HUES6 (cell line): ENCODE measurements at regions not wholly inside any gene's neighbourhood (a gene's known extent, or its start where the extent isn't known, plus 50 kb on each side); places are given as distances from the start of the nearest gene placed in this dataset.

Experiments
- H3K27ac ChIP-seq: 2 replicates; pipeline ENCODE4 v1.7.0; 2013; ENCODE audit warnings: low read depth, mild to moderate bottlenecking, low read length, inconsistent platforms
- H3K27me3 ChIP-seq: 2 replicates; pipeline ENCODE4 v1.6.1; 2013; ENCODE audit warnings: low read length; ENCODE audit not compliant: control insufficient read depth, insufficient read depth
- H3K36me3 ChIP-seq: 2 replicates; pipeline ENCODE4 v1.6.1; 2013; ENCODE audit warnings: low read length; ENCODE audit not compliant: control insufficient read depth, insufficient read depth
- H3K4me1 ChIP-seq: 2 replicates; pipeline ENCODE4 v1.6.1; 2013; ENCODE audit warnings: low read length; ENCODE audit not compliant: control insufficient read depth, insufficient read depth
- H3K4me3 ChIP-seq: 2 replicates; pipeline ENCODE4 v1.5.1; 2013; ENCODE audit warnings: low read depth, low read length
- H3K9ac ChIP-seq: one replicate; pipeline ENCODE4 v1.6.1; 2013; ENCODE audit warnings: mild to moderate bottlenecking, low read length
- H3K9me3 ChIP-seq: 2 replicates; pipeline ENCODE4 v1.6.1; 2013; ENCODE audit warnings: low read depth, low read length; ENCODE audit not compliant: control insufficient read depth, insufficient read depth

DNA sequence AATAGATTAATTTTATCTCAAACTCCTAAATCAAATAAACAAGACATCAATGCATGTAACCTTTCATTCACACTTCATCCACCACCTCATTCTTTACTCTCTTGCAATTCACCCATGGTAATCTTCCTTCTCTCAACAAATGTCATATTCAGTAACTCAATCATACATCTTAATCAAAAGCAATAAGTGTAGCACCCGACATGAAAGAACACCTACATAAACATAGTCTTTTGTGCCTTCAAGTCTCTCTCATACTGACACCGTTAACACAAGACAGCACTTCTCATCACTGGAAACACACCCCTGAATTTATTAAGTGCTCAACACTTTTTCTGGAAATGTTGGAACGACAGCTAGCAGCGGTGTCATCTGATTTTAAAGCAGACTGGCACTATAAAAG lies 225.9 kb downstream of the TTLL7 start:
- H3K27me3 ChIP-seq: no peaks in the 10 kb centered on the region
- no peaks in the 10 kb centered on the region for H3K9me3 ChIP-seq
- no peak overlapping the region for H3K27ac ChIP-seq
- H3K4me3 ChIP-seq: no peak overlapping the region
- no peak overlapping the region for H3K9ac ChIP-seq
- no peaks in the 10 kb centered on the region; the same call in 1 of the 2 replicates for H3K4me1 ChIP-seq
- H3K36me3 ChIP-seq: no peaks in the 10 kb centered on the region

DNA sequence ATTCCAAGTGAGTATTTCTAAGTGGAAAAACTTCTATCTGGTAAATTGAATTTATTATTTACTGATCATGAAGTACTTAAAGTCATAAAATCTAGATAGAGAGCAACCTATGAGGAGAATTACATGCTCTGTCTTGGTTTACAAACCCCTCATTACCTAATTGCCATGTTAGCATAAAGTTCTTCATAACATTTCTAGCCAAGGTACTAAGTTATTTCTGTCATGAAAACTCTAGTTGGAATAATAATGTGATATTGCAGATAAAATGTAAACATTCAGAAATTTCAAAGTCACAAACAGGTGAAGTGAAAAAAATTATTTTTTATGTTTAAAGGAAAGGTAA lies 228.6 kb downstream of the TTLL7 start:
- Histone ChIP-seq H3K9me3 (no peaks in the 10 kb centered on the region), H3K9ac (no peak overlapping the region), H3K27me3 (no peaks in the 10 kb centered on the region), H3K4me1 (no peaks in the 10 kb centered on the region; the same call in 1 of the 2 replicates), H3K27ac (no peak overlapping the region), H3K4me3 (no peak overlapping the region), H3K36me3 (no peaks in the 10 kb centered on the region)

DNA sequence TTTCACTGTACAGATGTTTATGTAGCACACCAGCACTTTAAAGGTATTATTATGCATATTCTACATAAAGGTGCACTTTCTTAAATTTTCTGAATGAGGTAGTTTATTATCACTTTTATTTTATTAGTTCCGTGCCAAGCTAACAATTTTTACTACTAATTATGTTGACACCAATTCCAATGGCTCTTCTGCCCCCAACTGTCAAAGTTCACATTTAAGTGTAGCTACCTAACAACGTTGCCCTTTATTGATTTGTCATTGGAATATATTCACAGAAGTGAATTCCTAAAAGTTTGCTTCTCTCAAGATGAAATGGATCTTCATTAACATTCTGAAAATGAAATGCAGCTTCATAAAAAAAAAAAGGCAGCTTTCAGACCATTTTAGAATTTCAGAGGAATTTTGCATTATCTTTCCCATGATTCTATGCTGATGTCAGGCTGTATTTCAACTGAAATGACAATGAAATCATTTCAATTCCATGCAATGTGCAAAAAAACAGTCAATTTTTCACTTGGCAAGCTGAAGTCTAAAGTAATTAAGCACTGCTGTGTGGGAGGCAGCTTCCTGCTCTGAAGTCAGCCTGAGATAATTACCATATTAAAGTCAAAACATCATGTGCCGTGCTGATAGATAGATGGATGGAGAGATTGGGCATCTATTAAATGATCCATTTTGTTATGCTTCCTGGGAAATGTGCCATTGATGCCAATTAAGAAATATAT lies 229.2 kb downstream of the TTLL7 start:
- H3K9ac ChIP-seq: no peak overlapping the region
- H3K4me1 ChIP-seq: peaks cover under 1% of the 10 kb centered on the region
- H3K9me3 ChIP-seq: no peaks in the 10 kb centered on the region
- no peaks in the 10 kb centered on the region for H3K27me3 ChIP-seq
- H3K27ac ChIP-seq: no peak overlapping the region
- no peak overlapping the region for H3K4me3 ChIP-seq
- no peaks in the 10 kb centered on the region for H3K36me3 ChIP-seq

DNA sequence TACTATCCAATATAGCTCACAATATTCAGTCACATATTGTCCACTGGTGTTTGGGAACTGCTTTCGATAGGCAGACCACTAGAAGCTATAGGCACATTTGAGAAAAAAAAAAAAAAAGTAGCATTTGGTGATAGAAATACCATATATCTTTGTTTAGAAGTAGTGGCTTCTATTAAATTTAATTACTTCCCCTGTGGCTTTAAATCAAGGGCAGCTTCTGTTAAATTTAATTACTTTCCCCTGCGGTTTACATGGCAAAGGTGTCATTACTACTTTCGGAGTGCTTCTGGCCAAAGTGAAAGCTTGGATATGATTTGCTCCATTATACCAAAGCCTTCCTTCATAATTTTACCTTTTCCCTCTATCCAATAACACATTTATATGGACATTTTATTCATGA lies 229.9 kb downstream of the TTLL7 start:
- Histone ChIP-seq H3K4me1 (peaks cover 7% of the 10 kb centered on the region), H3K27ac (no peak overlapping the region), H3K36me3 (no peaks in the 10 kb centered on the region), H3K4me3 (no peak overlapping the region), H3K9ac (no peak overlapping the region), H3K9me3 (no peaks in the 10 kb centered on the region), H3K27me3 (no peaks in the 10 kb centered on the region)

DNA sequence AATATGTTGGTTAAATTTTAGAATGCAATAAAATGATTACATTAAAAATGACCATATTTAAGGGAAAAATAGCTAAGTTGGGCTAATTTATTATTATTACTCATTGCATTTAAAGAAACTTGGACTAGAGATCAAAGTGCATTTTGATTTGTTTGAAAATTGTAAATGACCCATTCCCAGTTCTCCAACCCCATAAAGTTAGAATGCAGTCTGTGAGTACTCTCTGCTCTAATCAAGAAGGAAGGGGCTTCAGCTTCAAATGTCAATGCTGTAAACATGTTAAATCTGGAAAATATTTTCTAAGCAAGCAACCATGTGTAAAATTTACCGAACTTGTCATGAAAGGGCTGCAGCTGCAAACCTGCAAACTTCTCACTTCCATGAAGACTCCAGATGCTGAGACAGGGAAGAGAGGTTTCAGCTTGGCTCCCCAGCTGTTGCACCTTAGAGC lies 232.7 kb downstream of the TTLL7 start:
- Histone ChIP-seq H3K36me3 (no peaks in the 10 kb centered on the region), H3K27me3 (no peaks in the 10 kb centered on the region), H3K9ac (no peak overlapping the region), H3K27ac (no peak overlapping the region), H3K9me3 (no peaks in the 10 kb centered on the region), H3K4me1 (peaks cover 22% of the 10 kb centered on the region), H3K4me3 (no peak overlapping the region)

DNA sequence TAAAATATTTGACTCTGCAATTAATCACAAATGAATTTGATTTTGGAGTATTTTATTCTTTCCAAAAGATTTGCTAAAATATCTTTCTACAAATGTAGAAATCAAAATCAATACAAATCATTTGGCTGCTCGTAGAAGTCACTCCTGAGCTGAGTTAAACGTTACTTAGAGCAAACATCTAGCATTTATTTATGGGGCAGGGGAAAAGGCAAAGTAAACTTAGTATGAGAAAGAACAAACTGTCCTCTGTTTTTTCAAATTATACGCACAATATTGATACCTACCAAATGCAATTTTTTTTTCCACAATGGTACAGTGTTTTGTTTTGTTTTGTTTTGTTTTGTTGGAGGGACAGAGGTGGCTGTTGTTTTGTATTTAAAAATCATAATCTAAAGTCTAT lies 233.8 kb downstream of the TTLL7 start:
- Histone ChIP-seq H3K36me3 (no peaks in the 10 kb centered on the region), H3K4me1 (peaks cover 25% of the 10 kb centered on the region), H3K9ac (no peak overlapping the region), H3K27ac (no peak overlapping the region), H3K4me3 (no peak overlapping the region), H3K27me3 (no peaks in the 10 kb centered on the region), H3K9me3 (no peaks in the 10 kb centered on the region)

DNA sequence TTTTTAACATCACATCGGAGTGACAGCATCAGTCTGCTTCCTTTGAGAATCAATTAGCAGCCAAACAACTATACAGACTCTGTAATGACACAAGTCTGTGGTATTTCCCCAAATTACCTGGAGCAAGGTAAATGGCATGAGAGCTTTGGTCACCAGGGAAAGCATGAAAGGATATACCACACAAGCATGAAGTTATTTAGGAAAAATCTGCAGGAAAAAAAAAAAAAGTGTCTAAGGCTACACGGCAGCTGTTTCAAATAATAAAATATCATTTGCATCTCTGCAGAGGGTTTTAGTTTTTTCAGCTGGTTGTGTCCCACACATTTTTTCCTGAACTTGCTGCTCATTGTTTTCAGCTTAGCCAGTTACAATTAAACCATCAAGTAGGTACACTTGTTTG lies 234.7 kb downstream of the TTLL7 start:
- Histone ChIP-seq H3K9me3 (no peaks in the 10 kb centered on the region), H3K4me1 (peaks cover 25% of the 10 kb centered on the region), H3K9ac (no peak overlapping the region), H3K4me3 (no peak overlapping the region), H3K27me3 (no peaks in the 10 kb centered on the region), H3K36me3 (no peaks in the 10 kb centered on the region), H3K27ac (no peak overlapping the region)

DNA sequence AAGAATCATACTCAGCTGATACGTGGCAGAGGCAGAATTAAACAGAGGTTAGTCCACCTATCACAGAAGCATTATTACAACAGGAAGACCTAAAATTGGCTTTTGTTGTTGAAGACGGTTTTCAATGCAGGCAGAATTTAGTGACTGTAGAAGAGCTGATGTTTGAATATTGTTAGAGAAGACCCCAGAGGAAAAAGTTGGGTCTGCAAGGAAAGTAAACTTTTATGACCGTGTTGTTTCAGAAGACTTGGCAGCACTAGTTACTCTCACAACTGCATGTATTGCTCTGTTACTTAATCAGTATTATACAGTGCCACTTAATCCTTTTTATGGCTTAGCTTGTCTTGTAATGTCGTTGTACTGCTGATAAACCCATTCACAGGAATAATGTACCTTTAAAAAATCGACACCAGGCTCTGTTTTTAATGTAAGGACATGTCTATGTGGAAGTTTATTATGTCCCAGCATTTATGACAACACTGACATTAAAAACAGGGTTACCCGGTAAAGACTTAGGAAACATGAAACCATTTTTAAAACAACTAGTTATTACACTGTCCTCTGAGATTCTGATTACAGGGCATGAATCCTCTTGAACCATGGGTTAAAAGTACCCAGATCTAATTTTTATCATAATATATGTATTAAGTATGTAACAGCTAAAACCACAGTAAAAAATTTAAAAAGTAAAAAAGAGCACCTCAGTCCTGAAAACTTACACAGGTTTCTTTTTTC lies 235.4 kb downstream of the TTLL7 start:
- H3K9me3 ChIP-seq: no peaks in the 10 kb centered on the region
- no peaks in the 10 kb centered on the region for H3K36me3 ChIP-seq
- H3K4me1 ChIP-seq: peaks cover 25% of the 10 kb centered on the region
- H3K4me3 ChIP-seq: no peak overlapping the region
- no peak overlapping the region for H3K9ac ChIP-seq
- H3K27ac ChIP-seq: no peak overlapping the region
- no peaks in the 10 kb centered on the region for H3K27me3 ChIP-seq

DNA sequence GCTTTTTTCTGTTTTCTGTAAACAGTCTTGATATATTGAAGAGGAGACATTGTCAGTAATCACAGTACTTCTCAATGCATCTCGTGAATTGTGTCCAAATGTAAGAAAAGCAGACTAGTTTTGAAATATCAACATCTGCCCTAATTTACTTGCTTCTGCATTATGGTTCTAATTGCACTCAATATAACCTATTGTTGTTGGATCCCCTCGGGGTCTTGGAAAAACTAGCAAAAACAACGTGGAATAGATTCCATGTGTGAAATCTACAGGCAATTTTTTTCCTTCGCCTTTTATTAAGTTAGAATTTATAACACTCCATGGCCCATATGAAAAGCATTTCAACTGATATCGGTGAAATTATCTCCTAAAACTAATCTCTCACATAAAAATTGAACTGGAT lies 236.5 kb downstream of the TTLL7 start:
- Histone ChIP-seq H3K27ac (no peak overlapping the region), H3K9ac (no peak overlapping the region), H3K36me3 (no peaks in the 10 kb centered on the region), H3K4me3 (no peak overlapping the region), H3K9me3 (no peaks in the 10 kb centered on the region), H3K4me1 (peaks cover 25% of the 10 kb centered on the region), H3K27me3 (no peaks in the 10 kb centered on the region)

DNA sequence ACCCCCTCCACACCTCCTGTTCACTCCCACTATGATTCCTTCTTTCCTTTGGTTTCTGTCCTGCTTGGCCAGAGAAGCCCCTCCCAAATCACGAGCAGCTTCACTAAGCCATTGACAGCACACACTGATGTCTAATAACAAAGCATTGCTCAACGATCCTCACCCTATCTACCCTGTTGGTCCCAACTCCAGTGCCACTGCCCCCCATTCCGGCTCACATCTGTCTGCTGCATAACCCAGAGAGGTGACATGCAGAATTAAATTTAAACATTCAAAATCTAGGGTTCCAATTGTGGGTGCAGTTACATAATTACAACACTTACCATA lies 236.9 kb downstream of the TTLL7 start:
- Histone ChIP-seq H3K36me3 (no peaks in the 10 kb centered on the region), H3K9me3 (no peaks in the 10 kb centered on the region), H3K4me1 (peaks cover 25% of the 10 kb centered on the region), H3K27ac (no peak overlapping the region), H3K4me3 (no peak overlapping the region), H3K27me3 (no peaks in the 10 kb centered on the region), H3K9ac (no peak overlapping the region)

DNA sequence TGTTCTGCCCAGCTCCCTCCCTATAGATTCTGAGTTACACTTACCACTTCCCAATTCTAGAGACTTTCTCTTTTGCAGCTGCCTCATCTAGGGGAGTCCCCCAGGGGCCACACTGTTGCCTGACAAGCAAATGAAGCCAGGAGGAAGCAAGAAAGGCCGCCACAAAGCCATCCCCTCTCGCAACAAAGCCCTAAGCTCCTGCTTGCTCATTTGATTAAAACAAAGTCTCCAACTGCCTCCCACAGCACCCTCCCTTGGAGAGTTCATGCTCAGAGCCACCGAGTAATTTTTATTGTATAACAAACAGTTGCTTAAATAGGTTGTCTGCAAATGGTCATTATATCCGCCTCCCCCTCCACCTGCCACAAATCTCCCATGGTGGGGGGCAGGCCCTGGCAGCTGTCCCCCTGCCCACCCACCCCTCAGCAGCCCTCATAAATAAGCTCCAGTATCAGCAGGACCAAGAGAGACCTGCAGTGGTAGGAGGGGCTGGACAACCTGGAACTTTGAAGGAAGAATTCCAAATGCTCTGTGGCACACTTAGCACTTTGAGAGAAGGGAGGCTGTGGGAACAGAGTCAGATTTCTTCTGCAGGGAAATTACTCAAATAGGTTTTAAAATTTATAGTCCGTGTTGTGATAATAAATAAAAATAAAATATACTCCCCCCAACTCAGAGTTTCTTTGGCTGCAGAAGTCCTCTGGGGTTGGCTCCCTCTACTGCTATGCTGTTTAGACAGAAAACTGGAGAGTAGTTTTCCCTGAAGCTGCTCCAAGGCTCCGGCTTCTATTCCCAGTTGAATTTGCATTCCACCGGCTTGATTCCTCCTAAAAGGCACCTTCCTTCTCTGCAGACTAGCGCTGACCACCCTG lies 237.5 kb downstream of the TTLL7 start:
- H3K36me3 ChIP-seq: no peaks in the 10 kb centered on the region
- H3K9ac ChIP-seq: no peak overlapping the region
- H3K4me1 ChIP-seq: peaks cover 25% of the 10 kb centered on the region
- no peaks in the 10 kb centered on the region for H3K9me3 ChIP-seq
- no peaks in the 10 kb centered on the region for H3K27me3 ChIP-seq
- no peak overlapping the region for H3K4me3 ChIP-seq
- no peak overlapping the region for H3K27ac ChIP-seq
